ENCODE measurements at regions not wholly inside any gene's neighbourhood (a gene's known extent, or its start where the extent isn't known, plus 50 kb on each side); places are given as distances from the start of the nearest gene placed in this dataset.

DNA sequence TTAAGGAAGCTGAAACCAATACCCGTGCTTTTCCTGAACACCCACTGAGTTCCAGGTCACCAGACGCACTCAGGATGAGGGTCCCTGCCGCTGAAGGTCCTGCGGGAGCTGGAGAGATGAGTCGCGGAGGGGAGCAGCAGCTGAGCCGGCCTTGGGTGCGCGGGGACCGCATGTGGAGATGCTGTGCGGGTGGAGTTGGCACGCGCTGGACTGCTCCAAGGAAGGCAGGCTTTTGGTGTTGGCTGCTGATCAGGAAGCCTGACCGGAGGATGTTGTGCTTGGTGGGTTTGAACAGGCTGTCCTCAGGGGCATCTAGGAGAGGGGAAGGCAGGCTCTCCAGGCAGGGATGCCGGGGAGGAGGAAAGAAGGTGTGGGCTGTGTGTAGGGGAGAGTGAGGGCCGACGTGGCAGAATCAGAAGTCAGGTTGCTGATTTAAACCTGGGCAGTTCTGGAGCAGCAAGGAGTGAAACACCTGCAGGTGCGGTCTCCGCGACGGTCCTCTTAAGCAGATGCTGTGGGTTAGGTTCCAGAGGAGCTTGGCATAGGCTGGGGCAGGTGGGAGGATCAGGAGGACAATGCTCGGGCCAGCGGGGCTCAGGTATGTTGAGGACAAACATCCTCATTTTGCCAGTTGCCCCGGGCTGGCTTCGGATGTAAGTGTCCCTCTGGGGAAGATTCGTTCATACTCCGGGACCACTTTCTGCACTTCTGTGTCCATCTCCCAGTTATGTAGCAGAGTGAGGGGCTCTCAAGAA, 197.5 kb upstream of the B3GAT1 start:
- TF ChIP-seq, protein P1, sequence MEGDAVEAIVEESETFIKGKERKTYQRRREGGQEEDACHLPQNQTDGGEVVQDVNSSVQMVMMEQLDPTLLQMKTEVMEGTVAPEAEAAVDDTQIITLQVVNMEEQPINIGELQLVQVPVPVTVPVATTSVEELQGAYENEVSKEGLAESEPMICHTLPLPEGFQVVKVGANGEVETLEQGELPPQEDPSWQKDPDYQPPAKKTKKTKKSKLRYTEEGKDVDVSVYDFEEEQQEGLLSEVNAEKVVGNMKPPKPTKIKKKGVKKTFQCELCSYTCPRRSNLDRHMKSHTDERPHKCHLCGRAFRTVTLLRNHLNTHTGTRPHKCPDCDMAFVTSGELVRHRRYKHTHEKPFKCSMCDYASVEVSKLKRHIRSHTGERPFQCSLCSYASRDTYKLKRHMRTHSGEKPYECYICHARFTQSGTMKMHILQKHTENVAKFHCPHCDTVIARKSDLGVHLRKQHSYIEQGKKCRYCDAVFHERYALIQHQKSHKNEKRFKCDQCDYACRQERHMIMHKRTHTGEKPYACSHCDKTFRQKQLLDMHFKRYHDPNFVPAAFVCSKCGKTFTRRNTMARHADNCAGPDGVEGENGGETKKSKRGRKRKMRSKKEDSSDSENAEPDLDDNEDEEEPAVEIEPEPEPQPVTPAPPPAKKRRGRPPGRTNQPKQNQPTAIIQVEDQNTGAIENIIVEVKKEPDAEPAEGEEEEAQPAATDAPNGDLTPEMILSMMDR (IDR thresholded peaks at IDR 0.05; ENCODE audit: low read depth, low read length) = no peak
- TF ChIP-seq, protein P2, sequence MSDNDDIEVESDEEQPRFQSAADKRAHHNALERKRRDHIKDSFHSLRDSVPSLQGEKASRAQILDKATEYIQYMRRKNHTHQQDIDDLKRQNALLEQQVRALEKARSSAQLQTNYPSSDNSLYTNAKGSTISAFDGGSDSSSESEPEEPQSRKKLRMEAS (IDR thresholded peaks at IDR 0.05; ENCODE audit: low read depth, low read length) = no peak
- no peak for TF ChIP-seq POLR2A (IDR thresholded peaks at IDR 0.05; ENCODE audit: extremely low read depth, insufficient read length)
- TF ChIP-seq MYC (IDR thresholded peaks at IDR 0.05; ENCODE audit: low read depth, low read length) = no peak

Measured in NB4 (cell line).